Esophagus muscularis mucosa (tissue), 2 donors: ENCODE measurements at regions not wholly inside any gene's neighbourhood (a gene's known extent, or its start where the extent isn't known, plus 50 kb on each side); places are given as distances from the start of the nearest gene placed in this dataset.

Experiments
- POLR2A ChIP-seq: fragments of 450-650 bp; IDR thresholded peaks from one replicate; pipeline ENCODE4 v1.6.1; 2017; ENCODE audit warnings: antibody characterized with exemption, moderate library complexity, mild to moderate bottlenecking, low read depth
- POLR2AphosphoS5 ChIP-seq, 2 donors: sonication (generic); formaldehyde crosslinking; IDR thresholded peaks; one replicate each; pipeline ENCODE4 v1.6.1; 2017; ENCODE audit warnings: antibody characterized with exemption in 2 of 2

DNA sequence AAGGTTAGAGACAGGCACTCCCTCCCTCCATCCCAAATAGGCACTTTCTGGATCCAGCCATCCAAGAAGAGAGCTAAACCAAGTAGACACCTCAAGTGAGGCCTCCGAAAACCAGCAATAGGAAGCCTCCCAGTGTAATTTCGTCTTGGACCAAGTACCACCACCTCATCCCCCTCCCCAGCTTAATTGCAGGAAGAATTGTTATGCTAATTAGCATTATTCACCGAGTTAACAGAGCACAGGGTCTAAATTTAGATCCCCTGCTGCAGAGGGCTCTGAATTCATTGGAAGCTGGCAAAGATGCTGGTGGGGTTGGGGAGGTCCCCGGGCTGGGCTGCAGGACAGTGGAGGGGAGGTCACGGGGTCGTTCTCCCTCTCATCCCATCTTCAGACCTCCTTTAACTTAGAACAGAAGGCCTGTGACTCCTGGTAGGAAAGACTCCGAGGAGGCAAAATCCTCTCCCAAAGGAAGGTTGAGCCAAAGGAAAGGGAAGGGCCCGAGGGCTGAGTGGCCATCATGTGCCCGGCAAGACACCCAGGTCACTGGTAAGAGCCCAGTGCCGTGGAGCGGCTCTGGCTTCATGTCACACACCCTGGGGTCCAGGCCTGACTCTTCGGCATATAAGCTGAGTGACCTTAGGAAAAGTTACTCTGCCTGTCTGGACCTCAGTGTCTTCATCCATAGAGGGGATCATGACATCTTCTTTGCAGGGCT is 209.2 kb upstream of the GRIK3 start:
- TF ChIP-seq POLR2A (no peak), POLR2AphosphoS5 (IDR thresholded peaks at IDR 0.05) (no peak)
